ENCODE measurements at regions not wholly inside any gene's neighbourhood (a gene's known extent, or its start where the extent isn't known, plus 50 kb on each side); places are given as distances from the start of the nearest gene placed in this dataset.

DNA sequence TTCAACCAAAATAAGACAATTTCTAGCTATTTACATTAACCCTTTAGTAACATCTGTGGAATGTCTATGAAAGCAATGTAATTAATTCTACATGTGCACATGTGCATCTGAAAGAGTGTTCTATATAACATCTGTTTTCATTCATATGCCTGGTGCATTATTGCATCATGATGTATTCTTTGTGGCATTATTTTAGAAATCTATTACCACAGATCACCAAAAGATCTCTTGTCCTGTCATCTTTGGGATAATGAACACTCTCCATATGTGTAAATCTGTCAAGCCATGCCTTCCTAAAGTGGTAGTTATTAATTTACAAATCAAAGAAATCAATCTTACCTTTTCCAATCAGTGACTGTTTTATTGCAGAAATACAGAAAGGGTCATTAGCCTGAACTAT, 86.9 kb downstream of the TRIB2 start:
- TF ChIP-seq, protein P1, sequence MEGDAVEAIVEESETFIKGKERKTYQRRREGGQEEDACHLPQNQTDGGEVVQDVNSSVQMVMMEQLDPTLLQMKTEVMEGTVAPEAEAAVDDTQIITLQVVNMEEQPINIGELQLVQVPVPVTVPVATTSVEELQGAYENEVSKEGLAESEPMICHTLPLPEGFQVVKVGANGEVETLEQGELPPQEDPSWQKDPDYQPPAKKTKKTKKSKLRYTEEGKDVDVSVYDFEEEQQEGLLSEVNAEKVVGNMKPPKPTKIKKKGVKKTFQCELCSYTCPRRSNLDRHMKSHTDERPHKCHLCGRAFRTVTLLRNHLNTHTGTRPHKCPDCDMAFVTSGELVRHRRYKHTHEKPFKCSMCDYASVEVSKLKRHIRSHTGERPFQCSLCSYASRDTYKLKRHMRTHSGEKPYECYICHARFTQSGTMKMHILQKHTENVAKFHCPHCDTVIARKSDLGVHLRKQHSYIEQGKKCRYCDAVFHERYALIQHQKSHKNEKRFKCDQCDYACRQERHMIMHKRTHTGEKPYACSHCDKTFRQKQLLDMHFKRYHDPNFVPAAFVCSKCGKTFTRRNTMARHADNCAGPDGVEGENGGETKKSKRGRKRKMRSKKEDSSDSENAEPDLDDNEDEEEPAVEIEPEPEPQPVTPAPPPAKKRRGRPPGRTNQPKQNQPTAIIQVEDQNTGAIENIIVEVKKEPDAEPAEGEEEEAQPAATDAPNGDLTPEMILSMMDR (conservative IDR thresholded peaks at IDR 0.05), result no peak
- TF ChIP-seq ZFX (IDR thresholded peaks at IDR 0.05), result no peak

Measured in C4-2B (cell line).